Effector memory CD8-positive, alpha-beta T cell (primary cell): ENCODE measurements at regions not wholly inside any gene's neighbourhood (a gene's known extent, or its start where the extent isn't known, plus 50 kb on each side); places are given as distances from the start of the nearest gene placed in this dataset.

Experiments used
- ATAC-seq: fragments of 150-1000 bp; cut with Tn5 transposase; replicated peaks from 2 replicates; pipeline ENCODE4 v1.10.0; 2021; ENCODE audit warnings: mild to moderate bottlenecking, moderate library complexity
- DNase-seq, 3 experiments: peaks; one replicate each; pipeline ENCODE4 v3.0.0; 2021
- H3K27ac Mint-ChIP-seq, 2 donors: one replicate each; pipeline ENCODE4 v1.8.0; 2022; ENCODE audit warnings: mild to moderate bottlenecking in 2 of 2, mixed read lengths in 2 of 2, moderate library complexity in 2 of 2
- H3K27me3 Mint-ChIP-seq, 2 donors: one replicate each; pipeline ENCODE4 v1.8.0; 2022; ENCODE audit warnings: mixed read lengths in 2 of 2
- H3K36me3 Mint-ChIP-seq: one replicate; pipeline ENCODE4 v1.8.0; 2022; ENCODE audit warnings: mild to moderate bottlenecking, moderate library complexity, mixed read lengths; ENCODE audit not compliant: insufficient read depth
- H3K4me1 Mint-ChIP-seq, 2 donors: one replicate each; pipeline ENCODE4 v1.8.0; 2022; ENCODE audit warnings: low read depth in 2 of 2, mixed read lengths in 2 of 2
- H3K4me3 Mint-ChIP-seq, 2 donors: one replicate each; pipeline ENCODE4 v1.8.0; 2022; ENCODE audit warnings: mild to moderate bottlenecking in 2 of 2, mixed read lengths in 2 of 2, moderate library complexity in 2 of 2
- H3K9me3 Mint-ChIP-seq, 2 donors: one replicate each; pipeline ENCODE4 v1.8.0; 2022; ENCODE audit warnings: mixed read lengths in 2 of 2

- DNase-seq: no peak
- Mint-ChIP-seq H3K4me1 (no peaks in the 10 kb centered on the region), H3K4me3 (no peak overlapping the region), H3K9me3 (peaks cover 3 to 17% of the 10 kb centered on the region in 2 donors), H3K27ac (no peak overlapping the region), H3K36me3 (no peaks in the 10 kb centered on the region), H3K27me3 (no peaks in the 10 kb centered on the region)
- no peak for ATAC-seq
Measured at GRCh38 chr12:97748298-97748697, 285.7 kb downstream of the RMST start.

GRCh38 chr12:97751704-97752103 is 289.1 kb downstream of the RMST start:
- Mint-ChIP-seq H3K27ac (no peak overlapping the region), H3K36me3 (no peaks in the 10 kb centered on the region), H3K9me3 (peaks cover 2 to 10% of the 10 kb centered on the region in 2 donors), H3K4me3 (no peak overlapping the region), H3K27me3 (no peaks in the 10 kb centered on the region), H3K4me1 (no peaks in the 10 kb centered on the region)
- ATAC-seq: no peak
- no peak for DNase-seq

DNA sequence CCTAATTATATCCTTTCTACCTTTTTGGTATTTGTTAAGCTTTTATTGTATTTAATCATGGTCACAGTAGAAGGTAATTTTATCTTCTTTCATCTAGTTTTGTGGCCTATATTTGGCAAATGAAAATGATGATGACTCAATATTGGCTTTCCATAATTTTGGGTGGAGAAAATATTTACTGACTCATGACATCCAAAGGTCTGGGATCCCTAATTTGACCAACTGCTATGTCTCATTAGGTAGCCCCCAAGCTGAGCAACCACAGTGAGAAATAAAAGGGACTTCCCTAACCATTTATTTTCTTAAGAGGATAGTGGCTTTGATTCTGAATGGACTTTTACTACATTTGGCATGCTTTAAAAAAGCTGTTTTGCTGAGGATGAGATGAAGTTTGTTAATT is 289.5 kb downstream of the RMST start:
- Mint-ChIP-seq H3K4me1 (no peaks in the 10 kb centered on the region), H3K27ac (no peak overlapping the region), H3K36me3 (no peaks in the 10 kb centered on the region), H3K27me3 (no peaks in the 10 kb centered on the region), H3K4me3 (no peak overlapping the region), H3K9me3 (peaks cover 2 to 10% of the 10 kb centered on the region in 2 donors)
- ATAC-seq (no peak), DNase-seq (no peak)

DNA sequence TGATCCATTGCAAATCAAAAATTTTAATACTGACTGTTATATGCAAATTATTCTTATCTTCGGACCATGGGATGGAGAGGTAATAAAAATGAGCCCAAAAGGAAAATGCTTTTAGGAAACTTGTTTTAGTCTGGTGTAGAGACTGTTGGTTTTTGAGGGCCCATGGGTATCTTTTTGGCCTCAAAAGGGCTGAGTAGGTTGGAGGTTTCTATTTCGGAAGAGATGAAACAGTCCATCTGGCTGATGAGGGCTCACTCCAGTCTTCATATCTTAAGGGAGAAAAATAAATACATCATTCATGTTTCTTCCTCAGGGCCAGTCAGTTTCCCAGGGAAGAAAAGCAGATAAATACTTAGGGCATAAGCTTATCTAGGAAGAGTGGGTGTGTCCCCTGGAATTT is 290.7 kb downstream of the RMST start:
- Mint-ChIP-seq H3K27ac (no peak overlapping the region), H3K4me3 (no peak overlapping the region), H3K4me1 (no peaks in the 10 kb centered on the region), H3K36me3 (no peaks in the 10 kb centered on the region), H3K27me3 (no peaks in the 10 kb centered on the region), H3K9me3 (peaks cover 4 to 18% of the 10 kb centered on the region in 2 donors)
- DNase-seq: no peak
- no peak for ATAC-seq

- Mint-ChIP-seq H3K9me3 (peaks cover 4 to 18% of the 10 kb centered on the region in 2 donors), H3K4me1 (no peaks in the 10 kb centered on the region), H3K27me3 (no peaks in the 10 kb centered on the region), H3K36me3 (no peaks in the 10 kb centered on the region), H3K4me3 (no peak overlapping the region), H3K27ac (no peak overlapping the region)
- no peak for DNase-seq
- ATAC-seq: no peak
Measured at GRCh38 chr12:97754306-97754705, 291.7 kb downstream of the RMST start.

DNA sequence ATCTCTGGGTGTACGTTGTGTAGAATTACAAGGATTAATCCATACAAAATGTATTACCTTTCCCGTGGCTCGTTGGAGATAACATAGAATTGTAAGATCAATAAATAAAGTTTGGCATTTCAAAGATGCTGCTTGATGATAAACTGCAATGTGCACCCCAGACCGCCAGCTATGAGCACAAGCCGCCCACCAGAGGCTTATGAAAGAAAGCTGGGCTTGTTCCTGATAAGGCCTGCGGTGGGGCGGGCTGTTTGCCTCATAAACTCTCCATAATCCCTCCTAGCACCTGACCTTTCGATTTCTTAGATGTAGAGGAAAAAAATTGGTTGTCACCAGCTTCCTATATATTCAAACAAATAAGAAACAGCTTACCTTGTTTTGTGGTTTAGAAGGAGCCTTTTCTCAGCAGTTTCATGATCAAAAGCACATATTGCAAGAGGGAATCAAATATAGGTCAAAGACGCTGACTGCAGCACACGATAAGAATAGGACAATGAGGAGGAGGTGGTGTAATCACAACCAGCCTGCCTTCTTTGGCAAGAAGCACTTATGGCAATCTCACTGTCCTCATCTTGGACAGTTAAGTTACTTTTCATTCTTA is 293.6 kb downstream of the RMST start:
- Mint-ChIP-seq H3K27me3 (no peaks in the 10 kb centered on the region), H3K9me3 (peaks cover 4 to 13% of the 10 kb centered on the region in 2 donors), H3K36me3 (no peaks in the 10 kb centered on the region), H3K4me3 (no peak overlapping the region), H3K27ac (no peak overlapping the region), H3K4me1 (no peaks in the 10 kb centered on the region)
- DNase-seq (no peak), ATAC-seq (no peak)

DNA sequence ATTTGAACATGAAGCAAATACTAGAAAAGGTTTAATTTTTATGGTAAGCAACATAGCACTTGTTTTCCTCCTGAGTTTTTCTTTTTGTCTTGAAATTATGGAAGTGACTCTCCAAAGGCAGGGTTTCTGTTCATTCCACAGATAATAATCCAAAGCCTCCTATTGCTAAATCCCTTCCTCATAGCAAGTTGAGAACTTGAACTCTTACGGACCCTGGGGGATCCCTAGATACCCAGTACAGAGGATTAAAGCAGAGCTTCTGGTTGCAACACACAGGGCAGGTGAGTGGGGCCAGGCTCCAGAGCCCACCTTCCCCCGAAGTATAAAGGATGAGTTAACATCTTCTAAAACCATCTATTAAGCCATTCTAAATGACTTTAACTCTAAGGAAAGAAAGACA is 294.1 kb downstream of the RMST start:
- no peak for DNase-seq
- no peaks in the 10 kb centered on the region for H3K36me3 Mint-ChIP-seq
- H3K4me1 Mint-ChIP-seq: no peaks in the 10 kb centered on the region
- H3K27me3 Mint-ChIP-seq: no peaks in the 10 kb centered on the region
- ATAC-seq: no peak
- no peak overlapping the region for H3K27ac Mint-ChIP-seq
- peaks cover 2 to 8% of the 10 kb centered on the region in 2 donors for H3K9me3 Mint-ChIP-seq
- H3K4me3 Mint-ChIP-seq: no peak overlapping the region

GRCh38 chr12:97757481-97758193 is 295.0 kb downstream of the RMST start:
- H3K4me3 Mint-ChIP-seq: no peak overlapping the region
- peaks cover 2 to 8% of the 10 kb centered on the region in 2 donors for H3K9me3 Mint-ChIP-seq
- no peaks in the 10 kb centered on the region for H3K36me3 Mint-ChIP-seq
- H3K4me1 Mint-ChIP-seq: no peaks in the 10 kb centered on the region
- DNase-seq (no peak), ATAC-seq (no peak)
- no peaks in the 10 kb centered on the region for H3K27me3 Mint-ChIP-seq
- no peak overlapping the region for H3K27ac Mint-ChIP-seq

- no peaks in the 10 kb centered on the region for H3K27me3 Mint-ChIP-seq
- H3K4me3 Mint-ChIP-seq: no peak overlapping the region
- no peak overlapping the region for H3K27ac Mint-ChIP-seq
- ATAC-seq: no peak
- no peaks in the 10 kb centered on the region for H3K4me1 Mint-ChIP-seq
- H3K9me3 Mint-ChIP-seq: peaks cover 2 to 8% of the 10 kb centered on the region in 2 donors
- no peak for DNase-seq
- no peaks in the 10 kb centered on the region for H3K36me3 Mint-ChIP-seq
Measured at GRCh38 chr12:97758194-97758501, 295.5 kb downstream of the RMST start.

GRCh38 chr12:97758586-97758985 is 296.0 kb downstream of the RMST start:
- no peak for ATAC-seq
- no peaks in the 10 kb centered on the region for H3K36me3 Mint-ChIP-seq
- peaks cover 2 to 8% of the 10 kb centered on the region in 2 donors for H3K9me3 Mint-ChIP-seq
- H3K4me1 Mint-ChIP-seq: no peaks in the 10 kb centered on the region
- H3K4me3 Mint-ChIP-seq: no peak overlapping the region
- DNase-seq: no peak
- H3K27me3 Mint-ChIP-seq: no peaks in the 10 kb centered on the region
- H3K27ac Mint-ChIP-seq: no peak overlapping the region

GRCh38 chr12:97760601-97761000 is 298.0 kb downstream of the RMST start:
- H3K27ac Mint-ChIP-seq: no peak overlapping the region
- H3K9me3 Mint-ChIP-seq: peaks cover 3 to 15% of the 10 kb centered on the region in 2 donors
- DNase-seq (no peak), ATAC-seq (no peak)
- H3K36me3 Mint-ChIP-seq: no peaks in the 10 kb centered on the region
- no peaks in the 10 kb centered on the region for H3K4me1 Mint-ChIP-seq
- H3K27me3 Mint-ChIP-seq: no peaks in the 10 kb centered on the region
- H3K4me3 Mint-ChIP-seq: no peak overlapping the region

GRCh38 chr12:97763113-97763512 is 300.5 kb downstream of the RMST start:
- no peaks in the 10 kb centered on the region for H3K27me3 Mint-ChIP-seq
- no peaks in the 10 kb centered on the region for H3K36me3 Mint-ChIP-seq
- H3K4me1 Mint-ChIP-seq: no peaks in the 10 kb centered on the region
- H3K27ac Mint-ChIP-seq: no peak overlapping the region
- ATAC-seq: no peak
- no peak for DNase-seq
- H3K9me3 Mint-ChIP-seq: peaks cover 1 to 9% of the 10 kb centered on the region in 2 donors
- no peak overlapping the region for H3K4me3 Mint-ChIP-seq

DNA sequence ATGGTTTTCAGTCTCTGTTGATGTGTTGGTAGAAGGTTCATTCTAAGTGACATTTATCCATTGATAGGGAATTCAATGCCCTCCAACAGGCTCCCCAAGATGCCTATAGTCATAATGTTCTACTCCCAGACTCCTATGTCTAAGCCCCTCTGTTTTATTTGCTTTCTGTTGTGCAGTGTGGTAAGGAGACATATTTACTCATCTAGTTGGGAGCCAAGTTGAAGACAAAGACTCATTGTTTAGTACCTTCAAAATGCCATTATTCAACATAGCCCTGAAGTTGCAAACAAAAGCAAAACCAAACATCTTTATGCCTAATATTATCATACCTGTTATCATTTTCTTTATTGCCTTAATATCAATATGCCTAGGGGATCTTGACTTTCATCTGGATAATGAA is 302.1 kb downstream of the RMST start:
- Mint-ChIP-seq H3K27ac (no peak overlapping the region), H3K9me3 (peaks cover 5 to 8% of the 10 kb centered on the region in 2 donors), H3K36me3 (no peaks in the 10 kb centered on the region), H3K4me3 (no peak overlapping the region), H3K27me3 (no peaks in the 10 kb centered on the region), H3K4me1 (no peaks in the 10 kb centered on the region)
- ATAC-seq (no peak), DNase-seq (no peak)

- no peaks in the 10 kb centered on the region for H3K36me3 Mint-ChIP-seq
- H3K4me1 Mint-ChIP-seq: no peaks in the 10 kb centered on the region
- ATAC-seq (no peak), DNase-seq (no peak)
- H3K27me3 Mint-ChIP-seq: no peaks in the 10 kb centered on the region
- H3K9me3 Mint-ChIP-seq: peaks cover 5 to 8% of the 10 kb centered on the region in 2 donors
- H3K27ac Mint-ChIP-seq: no peak overlapping the region
- H3K4me3 Mint-ChIP-seq: no peak overlapping the region
Measured at GRCh38 chr12:97767347-97767746, 304.7 kb downstream of the RMST start.
